Cardiac fibroblast (primary cell): ENCODE measurements at regions not wholly inside any gene's neighbourhood (a gene's known extent, or its start where the extent isn't known, plus 50 kb on each side); places are given as distances from the start of the nearest gene placed in this dataset.

ENCODE experiments used
- DNase-seq, 2 donors: peaks; one replicate each; pipeline versions ENCODE4 v3.0.0 to v3.0.0-alpha.2; 2010; ENCODE audit warnings: low read depth in 2 of 2
- H3K4me3 ChIP-seq, 2 donors: replicated peaks in 1 of 2; 1 replicate in 1 of 2; 2 replicates in 1 of 2; pipeline ENCODE4 v1.5.1; 2011; ENCODE audit warnings: low read depth in 2 of 2, low read length in 2 of 2, mild to moderate bottlenecking in 2 of 2, moderate library complexity in 1 of 2
- TF ChIP-seq, protein P1 (sequence below): IDR thresholded peaks from one replicate; pipeline ENCODE4 v1.5.1; 2011; ENCODE audit warnings: low read depth, mild to moderate bottlenecking, low read length, inconsistent platforms

DNA sequence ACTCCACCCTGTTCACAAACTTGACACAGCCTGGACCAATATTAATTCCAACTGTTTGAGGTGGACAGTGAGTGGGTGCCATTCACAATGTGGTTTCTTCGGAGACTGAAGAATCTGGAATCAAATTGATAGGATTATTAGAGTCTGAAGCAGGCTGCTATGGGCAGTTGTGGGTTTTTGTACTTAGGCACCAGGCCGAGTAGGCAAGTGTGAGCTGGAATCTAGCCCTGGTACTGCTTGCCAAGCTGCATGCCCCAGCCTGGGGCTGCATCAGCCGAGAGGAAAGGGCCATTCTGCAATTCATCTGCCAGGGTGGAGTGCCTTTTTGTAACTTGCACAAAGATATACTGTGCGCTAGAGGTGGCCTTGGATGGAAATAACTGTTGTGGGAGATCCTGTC is 654.7 kb upstream of the FANCL start:
- no peak for DNase-seq
- TF ChIP-seq, protein P1, sequence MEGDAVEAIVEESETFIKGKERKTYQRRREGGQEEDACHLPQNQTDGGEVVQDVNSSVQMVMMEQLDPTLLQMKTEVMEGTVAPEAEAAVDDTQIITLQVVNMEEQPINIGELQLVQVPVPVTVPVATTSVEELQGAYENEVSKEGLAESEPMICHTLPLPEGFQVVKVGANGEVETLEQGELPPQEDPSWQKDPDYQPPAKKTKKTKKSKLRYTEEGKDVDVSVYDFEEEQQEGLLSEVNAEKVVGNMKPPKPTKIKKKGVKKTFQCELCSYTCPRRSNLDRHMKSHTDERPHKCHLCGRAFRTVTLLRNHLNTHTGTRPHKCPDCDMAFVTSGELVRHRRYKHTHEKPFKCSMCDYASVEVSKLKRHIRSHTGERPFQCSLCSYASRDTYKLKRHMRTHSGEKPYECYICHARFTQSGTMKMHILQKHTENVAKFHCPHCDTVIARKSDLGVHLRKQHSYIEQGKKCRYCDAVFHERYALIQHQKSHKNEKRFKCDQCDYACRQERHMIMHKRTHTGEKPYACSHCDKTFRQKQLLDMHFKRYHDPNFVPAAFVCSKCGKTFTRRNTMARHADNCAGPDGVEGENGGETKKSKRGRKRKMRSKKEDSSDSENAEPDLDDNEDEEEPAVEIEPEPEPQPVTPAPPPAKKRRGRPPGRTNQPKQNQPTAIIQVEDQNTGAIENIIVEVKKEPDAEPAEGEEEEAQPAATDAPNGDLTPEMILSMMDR, result no peak
- no peak overlapping the region for H3K4me3 ChIP-seq

DNA sequence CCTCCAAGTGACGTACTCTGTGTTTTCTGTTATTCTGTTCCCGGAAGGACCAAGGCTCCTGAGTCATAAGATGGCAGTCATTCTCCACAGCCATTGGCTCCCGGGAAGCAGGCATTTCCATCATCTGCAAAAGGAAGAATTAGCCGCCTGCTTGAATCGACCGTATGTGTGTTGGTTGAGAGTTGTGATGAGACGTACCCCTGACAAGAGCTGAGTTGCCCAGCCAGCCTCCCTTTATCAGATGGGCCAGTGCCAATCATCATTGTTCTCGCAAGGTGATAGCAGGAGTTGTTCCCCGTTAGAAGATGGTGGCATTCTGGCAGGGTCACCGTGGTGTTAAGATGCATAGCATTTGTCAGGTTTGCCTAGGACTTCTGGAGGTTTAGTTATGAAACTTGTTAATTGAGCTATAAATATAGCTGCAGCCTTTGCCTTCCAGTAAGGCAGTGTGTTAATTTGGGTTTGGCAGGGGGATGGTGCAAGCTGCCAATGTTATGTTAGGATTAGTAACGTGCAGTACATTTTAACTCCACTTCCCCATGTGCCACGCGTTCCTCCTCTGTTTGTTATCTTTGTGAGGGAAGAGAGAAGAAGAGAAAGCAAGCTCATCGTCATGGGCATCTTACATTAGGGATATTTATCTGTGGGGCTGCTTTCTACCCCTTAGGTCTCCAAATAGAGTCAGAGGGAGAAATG is 652.7 kb upstream of the FANCL start:
- TF ChIP-seq, protein P1, result no peak
- no peak for DNase-seq
- H3K4me3 ChIP-seq, result no peak overlapping the region

DNA sequence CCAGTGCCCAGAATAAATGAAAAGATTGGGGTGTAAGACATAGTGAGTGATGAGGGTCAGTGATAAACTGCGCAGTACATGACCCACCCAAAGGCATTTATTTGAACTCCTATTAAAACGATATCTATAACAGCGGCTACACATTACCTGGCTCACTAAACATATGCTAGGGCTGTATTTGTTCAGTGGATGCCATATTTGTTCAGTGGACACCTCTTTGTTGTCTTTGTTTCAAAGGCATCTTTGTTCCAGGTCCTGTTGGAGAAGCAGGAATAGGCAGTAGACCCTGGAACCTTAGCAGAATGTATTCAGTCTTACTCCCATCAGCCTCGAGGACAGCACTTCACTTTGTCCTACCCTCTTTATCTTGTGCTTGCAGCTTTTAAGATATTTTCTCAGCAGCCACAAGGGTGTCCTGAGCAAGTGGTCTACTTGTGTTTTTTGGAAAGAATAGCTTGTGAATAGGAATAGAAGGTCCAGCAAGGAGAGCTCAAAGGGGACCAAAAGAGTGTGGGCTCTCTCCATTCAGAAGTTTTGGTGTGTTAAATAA is 650.8 kb upstream of the FANCL start:
- DNase-seq, result no peak
- TF ChIP-seq, protein P1, result no peak
- no peak overlapping the region for H3K4me3 ChIP-seq

DNA sequence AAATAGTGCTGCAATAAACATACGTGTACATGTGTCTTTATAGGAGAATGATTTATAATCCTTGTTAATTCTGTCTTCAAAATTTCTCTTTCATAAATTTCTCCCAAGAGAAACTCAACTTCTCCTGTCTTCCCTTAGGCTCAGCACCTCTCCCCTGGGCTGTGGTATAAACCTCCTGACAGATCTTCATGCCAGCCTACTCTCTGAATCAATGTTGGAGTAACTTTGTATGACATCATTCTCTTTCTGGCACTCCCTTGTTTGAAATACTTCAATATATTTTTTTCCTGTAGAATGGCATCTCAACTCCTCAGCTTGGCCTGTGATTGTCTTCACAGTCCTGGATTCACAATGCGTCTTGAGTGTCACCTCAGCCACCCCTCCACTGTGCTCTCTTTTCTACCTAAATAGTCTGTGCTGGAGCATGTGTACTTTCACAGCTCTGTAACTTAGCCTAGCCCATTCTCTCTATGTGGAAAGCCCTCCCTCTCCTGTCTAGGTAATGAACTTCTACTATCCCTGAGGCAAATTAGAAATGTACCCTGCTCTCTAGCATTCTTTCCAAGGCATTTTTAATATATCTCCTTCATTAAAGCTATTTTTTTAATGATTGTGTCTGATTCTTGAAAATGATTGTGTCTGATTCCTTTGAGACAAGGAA is 649.9 kb upstream of the FANCL start:
- TF ChIP-seq, protein P1, result no peak
- H3K4me3 ChIP-seq, result no peak overlapping the region
- DNase-seq, result no peak

DNA sequence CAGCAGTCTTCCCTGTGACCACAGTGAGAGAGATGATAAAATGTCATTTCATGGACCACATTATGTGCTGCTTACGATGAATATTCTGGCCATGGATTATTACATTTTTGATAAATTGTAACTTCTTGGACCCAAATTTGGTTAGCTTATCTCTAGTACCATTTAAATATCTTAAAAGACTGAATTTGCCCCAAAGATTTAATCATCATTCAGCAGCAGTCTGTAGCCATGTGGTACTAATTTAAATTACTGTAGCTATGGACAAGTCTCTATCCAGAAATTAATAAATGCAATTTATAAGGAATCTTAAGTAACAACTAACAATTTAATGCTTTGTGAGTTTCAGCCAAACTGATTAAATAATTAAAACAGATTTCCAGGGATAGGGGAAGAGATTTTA is 644.9 kb upstream of the FANCL start:
- no peak for DNase-seq
- TF ChIP-seq, protein P1, result no peak
- no peak overlapping the region for H3K4me3 ChIP-seq

DNA sequence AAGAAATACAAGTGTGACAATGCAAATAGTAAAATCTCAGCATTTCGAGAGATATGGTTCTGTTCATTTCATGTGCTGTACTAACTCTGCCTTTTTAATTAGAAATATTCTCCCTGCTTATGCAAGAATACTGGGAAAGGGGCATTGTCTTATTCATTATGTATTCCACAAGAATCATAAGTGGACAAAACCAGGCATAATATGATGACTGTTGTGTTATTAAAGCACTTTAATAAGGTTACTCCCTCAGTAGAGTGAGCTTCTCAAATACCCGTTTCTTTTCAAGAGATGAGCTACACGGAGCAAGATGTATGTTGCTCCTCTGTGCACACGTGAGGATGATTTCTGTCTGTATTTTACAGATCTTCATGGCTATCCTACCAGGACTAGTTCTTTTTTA is 638.7 kb upstream of the FANCL start:
- no peak for DNase-seq
- H3K4me3 ChIP-seq, result no peak overlapping the region
- TF ChIP-seq, protein P1, result no peak

DNA sequence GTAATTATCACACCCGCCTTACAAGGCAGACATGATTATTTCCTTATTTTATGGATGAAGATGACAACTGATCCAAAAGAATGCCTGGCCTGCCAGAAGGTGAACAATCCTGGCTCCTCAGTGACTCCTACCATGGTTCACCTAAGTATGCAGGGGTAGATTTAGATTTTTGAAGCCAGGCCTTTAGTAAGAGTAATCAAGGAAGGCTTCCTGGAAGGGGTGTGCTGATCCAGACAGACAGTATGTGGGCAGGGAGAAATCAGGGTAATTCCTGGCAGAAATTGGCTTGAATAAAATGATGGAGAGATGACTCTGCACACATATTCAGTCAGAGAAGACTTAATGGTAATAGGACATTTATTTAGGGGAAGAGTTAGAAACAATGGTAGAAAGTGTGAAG is 637.7 kb upstream of the FANCL start:
- TF ChIP-seq, protein P1, result no peak
- H3K4me3 ChIP-seq, result no peak overlapping the region
- no peak for DNase-seq
